ENCODE measurements at regions not wholly inside any gene's neighbourhood (a gene's known extent, or its start where the extent isn't known, plus 50 kb on each side); places are given as distances from the start of the nearest gene placed in this dataset.
"Not testable (repeated sequence)": the region's sequence is repeated elsewhere in the genome, so short reads cannot be mapped to it uniquely, and the experiment has no call there.

DNA sequence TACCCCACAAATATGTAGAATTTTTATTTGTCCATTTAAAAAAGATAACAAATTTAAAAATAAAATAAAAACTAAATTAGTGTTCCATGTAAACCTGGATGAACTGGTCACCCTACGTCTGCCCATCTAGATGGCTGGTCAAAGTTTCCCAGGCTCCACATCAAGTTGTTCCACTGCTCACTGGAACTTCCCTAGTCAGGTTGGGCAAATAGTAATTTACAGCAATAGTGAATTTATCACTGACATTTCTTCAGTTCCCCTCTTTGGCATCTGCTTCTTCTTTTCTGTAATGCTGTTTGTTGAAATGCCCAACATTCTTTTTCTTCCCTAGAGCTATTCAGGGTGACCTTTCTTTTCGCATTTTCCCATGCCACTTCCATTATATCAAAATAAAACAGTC, 272.7 kb upstream of the BTG1 start:
- Mint-ChIP-seq H3K9me3 (peaks cover 0 to 12% (median 0%) of the 10 kb centered on the region in 3 donors), H3K36me3 (peaks cover 5% of the 10 kb centered on the region), H3K4me1 (peaks cover 24 to 28% (median 27%) of the 10 kb centered on the region in 3 donors)

DNA sequence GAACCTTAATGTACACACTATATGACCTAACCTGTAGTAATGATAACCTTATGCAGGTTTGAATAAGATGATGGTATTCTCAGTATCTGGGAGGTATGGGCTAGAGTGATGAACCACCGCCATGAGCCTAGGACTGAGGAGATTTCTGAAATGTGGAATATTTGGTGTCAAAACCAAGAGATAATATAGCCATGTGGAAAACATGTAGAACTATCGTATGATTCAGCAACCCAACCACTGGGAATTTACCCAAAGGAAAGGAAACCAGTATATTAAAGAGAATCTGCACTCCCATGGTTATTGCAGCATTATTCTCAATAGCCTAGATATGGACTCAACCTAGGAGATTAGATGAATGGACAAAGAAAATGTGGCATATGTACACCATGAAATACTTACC, 271.7 kb upstream of the BTG1 start:
- Mint-ChIP-seq H3K27ac (no peak overlapping the region), H3K9me3 (peaks cover 0 to 12% (median 0%) of the 10 kb centered on the region in 3 donors), H3K36me3 (peaks cover 5% of the 10 kb centered on the region), H3K27me3 (no peaks in the 10 kb centered on the region), H3K4me1 (peaks cover 23 to 27% (median 26%) of the 10 kb centered on the region in 3 donors), H3K4me3 (no peak overlapping the region)

More for the DNA sequence above, 272.7 kb upstream of the BTG1 start:
- Mint-ChIP-seq H3K27me3 (no peaks in the 10 kb centered on the region), H3K27ac (no peak overlapping the region), H3K4me3 (no peak overlapping the region)

DNA sequence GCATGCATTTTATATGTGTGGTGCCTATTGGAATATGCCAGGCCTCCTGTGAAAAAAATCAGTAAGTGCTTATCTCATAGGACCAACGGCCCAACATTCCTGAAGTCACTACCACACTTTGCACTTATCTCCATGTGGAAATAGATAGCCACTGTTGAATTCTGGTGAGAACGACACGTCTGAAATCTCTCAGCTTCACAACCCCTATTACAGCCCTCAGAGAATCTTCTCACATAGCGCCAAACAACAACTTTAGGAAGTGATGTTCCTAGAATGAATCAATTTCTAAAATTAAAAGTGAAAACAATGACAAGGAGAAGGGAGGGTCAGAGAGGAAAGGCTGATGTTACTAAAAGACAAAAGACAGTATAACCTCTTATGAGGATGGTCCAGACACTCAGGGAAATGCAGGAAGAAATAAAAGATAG, 270.8 kb upstream of the BTG1 start:
- no peak overlapping the region for H3K4me3 Mint-ChIP-seq
- H3K4me1 Mint-ChIP-seq, result peaks cover 21 to 27% (median 26%) of the 10 kb centered on the region in 3 donors
- H3K9me3 Mint-ChIP-seq, result peaks cover 0 to 9% (median 0%) of the 10 kb centered on the region in 3 donors
- peaks cover 5% of the 10 kb centered on the region for H3K36me3 Mint-ChIP-seq
- no peaks in the 10 kb centered on the region for H3K27me3 Mint-ChIP-seq
- H3K27ac Mint-ChIP-seq, result peak overlapping the region in 1 of 3 donors; percentile 6

- Mint-ChIP-seq H3K36me3 (peaks cover 3% of the 10 kb centered on the region), H3K4me3 (no peak overlapping the region), H3K4me1 (peaks cover 9 to 10% (median 10%) of the 10 kb centered on the region in 3 donors), H3K9me3 (peaks cover 0 to 3% (median 0%) of the 10 kb centered on the region in 3 donors), H3K27ac (peak overlapping the region in 1 of 3 donors; percentile 5), H3K27me3 (no peaks in the 10 kb centered on the region)
Observed at GRCh38 chr12:92414170-92415070, 268.8 kb upstream of the BTG1 start.

DNA sequence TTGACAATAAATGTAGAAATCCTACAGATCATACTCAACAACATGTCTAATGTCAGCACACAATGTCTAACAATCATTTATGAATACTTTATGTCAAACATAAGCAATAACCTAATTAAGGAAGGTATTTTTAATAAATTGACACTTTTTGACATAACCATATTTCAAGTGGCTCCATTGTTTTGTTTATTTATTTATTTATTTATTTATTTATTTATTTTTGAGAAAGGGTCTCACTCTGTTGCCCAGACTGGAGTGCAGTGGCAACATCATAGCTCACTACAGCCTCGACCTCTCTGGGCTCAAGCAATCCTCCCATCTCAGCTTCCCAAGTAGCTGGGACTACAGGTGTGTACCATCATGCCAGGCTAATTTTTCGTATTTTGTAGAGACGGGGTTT, 267.6 kb upstream of the BTG1 start:
- Mint-ChIP-seq H3K27me3 (no peaks in the 10 kb centered on the region), H3K27ac (no peak overlapping the region), H3K9me3 (peaks cover 0 to 3% (median 0%) of the 10 kb centered on the region in 3 donors), H3K4me3 (no peak overlapping the region), H3K36me3 (peaks cover 3% of the 10 kb centered on the region), H3K4me1 (peaks cover 14 to 18% (median 18%) of the 10 kb centered on the region in 3 donors)

GRCh38 chr12:92412856-92413255, 267.2 kb upstream of the BTG1 start:
- Mint-ChIP-seq H3K27me3 (no peaks in the 10 kb centered on the region), H3K27ac (no peak overlapping the region), H3K9me3 (peaks cover 0 to 3% (median 0%) of the 10 kb centered on the region in 3 donors), H3K36me3 (peaks cover 3% of the 10 kb centered on the region), H3K4me1 (peaks cover 17 to 22% (median 20%) of the 10 kb centered on the region in 3 donors), H3K4me3 (no peak overlapping the region)

DNA sequence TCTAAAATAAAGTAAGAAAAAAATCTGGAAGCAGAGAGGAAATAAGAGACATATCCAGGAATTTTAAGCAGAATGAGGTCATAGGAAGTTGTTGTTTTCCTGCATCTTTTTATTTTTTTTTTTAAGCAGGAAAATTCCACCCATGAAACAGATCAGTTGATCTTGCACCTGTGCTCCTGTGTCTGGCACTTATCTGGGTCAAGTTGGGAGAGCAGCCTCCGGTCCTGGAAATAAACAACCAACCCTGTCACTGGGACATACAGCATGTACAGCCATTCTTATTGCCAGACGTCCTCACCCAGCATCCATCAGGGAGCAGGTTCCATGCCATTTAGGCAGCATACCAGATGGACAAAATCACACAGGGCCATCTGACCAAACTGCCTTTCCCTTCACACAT, 266.0 kb upstream of the BTG1 start:
- Mint-ChIP-seq H3K36me3 (peaks cover 3% of the 10 kb centered on the region), H3K27ac (no peak overlapping the region), H3K27me3 (no peaks in the 10 kb centered on the region), H3K4me1 (peaks cover 15 to 27% (median 24%) of the 10 kb centered on the region in 3 donors), H3K9me3 (peaks cover 0 to 3% (median 0%) of the 10 kb centered on the region in 3 donors), H3K4me3 (no peak overlapping the region)

- no peaks in the 10 kb centered on the region for H3K36me3 Mint-ChIP-seq
- H3K9me3 Mint-ChIP-seq, result no peaks in the 10 kb centered on the region
- H3K27ac Mint-ChIP-seq, result peak overlapping the region; percentile 4 to 36 (median 21)
- peaks cover 37 to 44% (median 44%) of the 10 kb centered on the region in 3 donors for H3K4me1 Mint-ChIP-seq
- peak overlapping the region in 2 of 4 donors; percentile 28 to 87 for H3K4me3 Mint-ChIP-seq
- no peaks in the 10 kb centered on the region for H3K27me3 Mint-ChIP-seq
Observed at GRCh38 chr12:92408072-92408900, 262.6 kb upstream of the BTG1 start.

GRCh38 chr12:92406404-92407070, 260.9 kb upstream of the BTG1 start:
- not testable (repeated sequence) for H3K4me3 Mint-ChIP-seq, H3K27me3 Mint-ChIP-seq, H3K9me3 Mint-ChIP-seq, H3K36me3 Mint-ChIP-seq
- H3K27ac Mint-ChIP-seq, result peak overlapping the region in 1 of 3 donors; percentile 100
- H3K4me1 Mint-ChIP-seq, result peaks cover 53 to 61% (median 55%) of the 10 kb centered on the region in 3 donors

DNA sequence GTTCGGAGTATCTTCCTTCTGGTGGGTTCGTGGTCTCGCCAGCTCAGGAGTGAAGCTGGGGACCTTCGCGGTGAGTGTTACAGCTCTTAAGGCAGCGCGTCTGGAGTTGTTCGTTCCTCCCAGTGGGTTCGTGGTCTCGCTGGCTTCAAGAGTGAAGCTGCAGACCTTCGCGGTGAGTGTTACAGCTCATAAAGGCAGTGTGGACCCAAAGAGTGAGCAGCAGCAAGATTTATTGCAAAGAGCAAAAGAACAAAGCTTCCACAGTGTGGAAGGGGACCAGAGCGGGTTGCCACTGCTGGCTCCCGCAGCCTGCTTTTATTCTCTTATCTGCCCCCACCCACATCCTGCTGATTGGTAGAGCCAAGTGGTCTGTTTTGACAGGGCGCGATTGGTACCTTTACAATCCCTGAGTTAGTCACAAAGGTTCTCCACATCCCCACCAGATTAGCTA, 260.2 kb upstream of the BTG1 start:
- Mint-ChIP-seq H3K27ac (peak overlapping the region; percentile 31 to 100 (median 83)), H3K4me3 (peak overlapping the region in 3 of 4 donors; percentile 82 to 97 (median 92)), H3K4me1 (peaks cover 58 to 68% (median 62%) of the 10 kb centered on the region in 3 donors)
- H3K9me3 Mint-ChIP-seq, H3K36me3 Mint-ChIP-seq, H3K27me3 Mint-ChIP-seq: not testable (repeated sequence)

- Mint-ChIP-seq H3K36me3 (no peaks in the 10 kb centered on the region), H3K4me1 (peaks cover 65 to 75% (median 68%) of the 10 kb centered on the region in 3 donors), H3K27me3 (no peaks in the 10 kb centered on the region), H3K4me3 (peak overlapping the region in 3 of 4 donors; percentile 19 to 97 (median 92)), H3K27ac (peak overlapping the region; percentile 67 to 100 (median 83)), H3K9me3 (no peaks in the 10 kb centered on the region)
Observed at GRCh38 chr12:92404921-92405320, 259.3 kb upstream of the BTG1 start.

DNA sequence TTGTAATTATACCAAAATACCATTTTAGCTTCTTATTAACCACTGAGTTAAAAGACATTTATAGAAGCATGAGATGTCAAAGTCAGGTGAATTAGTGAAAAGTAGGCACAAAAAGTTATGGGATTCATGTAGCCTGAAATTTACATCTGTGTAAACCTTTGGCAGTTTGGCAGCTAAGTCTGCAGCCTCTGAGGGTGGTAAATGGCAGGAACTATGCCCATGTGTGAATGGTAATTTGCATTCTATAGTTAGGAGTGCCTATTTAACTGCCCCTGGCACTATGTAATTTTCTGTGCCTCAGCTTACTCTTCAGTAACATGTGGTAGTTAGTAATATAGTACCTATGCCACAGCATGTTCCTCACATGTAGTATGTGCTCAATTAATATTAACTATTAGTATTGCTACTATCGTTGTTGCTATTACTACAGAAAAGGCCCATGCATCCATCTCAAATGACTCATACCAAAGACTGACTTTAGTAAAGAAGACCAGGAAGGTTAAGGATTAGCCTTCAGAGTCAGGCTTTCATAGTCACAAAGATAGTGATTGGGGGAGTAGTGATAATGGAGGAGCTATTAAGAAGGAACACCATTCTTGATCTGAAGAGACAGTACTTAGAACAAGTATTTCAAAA, 258.7 kb upstream of the BTG1 start:
- H3K9me3 Mint-ChIP-seq, result no peaks in the 10 kb centered on the region
- peaks cover 70 to 77% (median 72%) of the 10 kb centered on the region in 3 donors for H3K4me1 Mint-ChIP-seq
- H3K36me3 Mint-ChIP-seq, result no peaks in the 10 kb centered on the region
- no peaks in the 10 kb centered on the region for H3K27me3 Mint-ChIP-seq
- peak overlapping the region; percentile 79 to 100 (median 83) for H3K27ac Mint-ChIP-seq
- H3K4me3 Mint-ChIP-seq, result peak overlapping the region in 3 of 4 donors; percentile 83 to 97 (median 92)

GRCh38 chr12:92403210-92404175, 257.8 kb upstream of the BTG1 start:
- Mint-ChIP-seq H3K9me3 (no peaks in the 10 kb centered on the region), H3K27me3 (no peaks in the 10 kb centered on the region), H3K4me3 (peak overlapping the region in 3 of 4 donors; percentile 83 to 92 (median 85)), H3K4me1 (peaks cover 68 to 80% (median 78%) of the 10 kb centered on the region in 3 donors), H3K27ac (peak overlapping the region; percentile 79 to 100 (median 83)), H3K36me3 (no peaks in the 10 kb centered on the region)

All from IgD-negative memory B cell (primary cell).